DND-41 (cell line): ENCODE measurements at regions not wholly inside any gene's neighbourhood (a gene's known extent, or its start where the extent isn't known, plus 50 kb on each side); places are given as distances from the start of the nearest gene placed in this dataset.

ENCODE experiments used
- EZH2 ChIP-seq: IDR thresholded peaks from 3 replicates; pipeline ENCODE4 v1.6.1; 2012; ENCODE audit warnings: borderline replicate concordance, low read depth, mild to moderate bottlenecking, moderate library complexity, low read length, inconsistent platforms; ENCODE audit not compliant: severe bottlenecking
- TF ChIP-seq, protein P1 (sequence below): IDR thresholded peaks from 2 replicates; pipeline ENCODE4 v1.5.1; 2012; ENCODE audit warnings: borderline replicate concordance, low read length, moderate library complexity, mild to moderate bottlenecking; ENCODE audit not compliant: poor library complexity, severe bottlenecking; ENCODE audit errors: extremely low read depth

DNA sequence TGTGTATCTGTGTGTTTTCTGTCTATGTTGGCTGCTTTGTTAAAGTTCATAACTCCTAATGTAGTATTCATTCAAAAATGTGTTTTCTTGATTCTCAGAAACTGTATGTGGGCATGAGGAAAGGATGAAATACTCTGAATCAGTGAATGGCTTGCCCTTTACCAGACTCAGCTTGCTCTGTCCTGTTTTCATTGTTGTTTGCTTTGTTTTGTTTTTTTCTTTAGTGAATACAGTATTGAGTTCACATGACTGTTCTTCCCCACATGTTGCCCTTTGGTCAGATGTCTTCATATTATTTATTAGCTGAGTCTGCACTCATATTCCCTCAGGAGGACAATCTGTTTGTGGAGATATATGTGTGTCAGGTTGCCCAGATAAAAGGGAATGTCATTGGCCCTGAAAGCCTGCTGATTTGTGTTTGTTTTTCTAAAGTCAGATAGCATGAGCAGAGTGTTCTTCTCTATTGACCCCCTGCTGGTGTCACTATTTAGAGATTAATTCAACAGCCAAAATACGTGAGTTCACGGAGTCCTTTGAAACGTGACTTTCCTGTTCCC lies 1184.4 kb downstream of the RPA4 start:
- TF ChIP-seq EZH2: no peak
- TF ChIP-seq, protein P1, sequence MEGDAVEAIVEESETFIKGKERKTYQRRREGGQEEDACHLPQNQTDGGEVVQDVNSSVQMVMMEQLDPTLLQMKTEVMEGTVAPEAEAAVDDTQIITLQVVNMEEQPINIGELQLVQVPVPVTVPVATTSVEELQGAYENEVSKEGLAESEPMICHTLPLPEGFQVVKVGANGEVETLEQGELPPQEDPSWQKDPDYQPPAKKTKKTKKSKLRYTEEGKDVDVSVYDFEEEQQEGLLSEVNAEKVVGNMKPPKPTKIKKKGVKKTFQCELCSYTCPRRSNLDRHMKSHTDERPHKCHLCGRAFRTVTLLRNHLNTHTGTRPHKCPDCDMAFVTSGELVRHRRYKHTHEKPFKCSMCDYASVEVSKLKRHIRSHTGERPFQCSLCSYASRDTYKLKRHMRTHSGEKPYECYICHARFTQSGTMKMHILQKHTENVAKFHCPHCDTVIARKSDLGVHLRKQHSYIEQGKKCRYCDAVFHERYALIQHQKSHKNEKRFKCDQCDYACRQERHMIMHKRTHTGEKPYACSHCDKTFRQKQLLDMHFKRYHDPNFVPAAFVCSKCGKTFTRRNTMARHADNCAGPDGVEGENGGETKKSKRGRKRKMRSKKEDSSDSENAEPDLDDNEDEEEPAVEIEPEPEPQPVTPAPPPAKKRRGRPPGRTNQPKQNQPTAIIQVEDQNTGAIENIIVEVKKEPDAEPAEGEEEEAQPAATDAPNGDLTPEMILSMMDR: no peak
